NCI-H82 treated with DMSO at 0.1 percent for 48 hours (cell line): ENCODE measurements at regions not wholly inside any gene's neighbourhood (a gene's known extent, or its start where the extent isn't known, plus 50 kb on each side); places are given as distances from the start of the nearest gene placed in this dataset.

Source experiments
- DNase-seq: peaks from one replicate; lab custom pipeline; 2025; ENCODE audit not compliant: unreplicated experiment; lab: John Stamatoyannopoulos, UW

GRCh38 chr1:8267307-8267706, 50.6 kb upstream of the SLC45A1 start:
- DNase-seq: no peak

GRCh38 chr1:8266436-8267165, 51.3 kb upstream of the SLC45A1 start:
- no peak for DNase-seq

- no peak for DNase-seq
Measured at GRCh38 chr1:8263791-8264190, 54.1 kb upstream of the SLC45A1 start.

GRCh38 chr1:8261398-8261762, 56.5 kb upstream of the SLC45A1 start:
- DNase-seq: no peak

- DNase-seq: no peak
Measured at GRCh38 chr1:8259498-8260290, 58.2 kb upstream of the SLC45A1 start.

DNA sequence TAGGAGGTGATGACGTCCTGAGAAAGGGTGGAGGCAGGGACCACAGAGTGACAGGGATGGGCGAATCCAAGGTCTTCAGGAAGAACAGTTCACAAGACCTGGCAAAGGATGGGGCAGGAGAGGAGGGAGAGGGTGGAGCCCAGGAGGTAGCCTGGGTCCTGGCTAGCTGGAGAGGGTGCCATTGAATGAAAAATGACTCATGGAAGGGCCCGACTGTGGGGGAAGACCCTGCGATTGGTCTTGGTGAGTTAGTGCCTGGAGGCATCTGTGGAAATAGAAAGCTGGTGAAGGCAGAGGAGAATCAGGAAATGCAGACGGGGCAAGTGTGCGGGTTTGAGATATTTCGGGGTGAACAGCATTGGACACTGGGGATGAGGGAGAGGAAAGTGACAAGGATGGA, 60.3 kb upstream of the SLC45A1 start:
- no peak for DNase-seq

- no peak for DNase-seq
Measured at GRCh38 chr1:8256321-8256720, 61.6 kb upstream of the SLC45A1 start.

DNA sequence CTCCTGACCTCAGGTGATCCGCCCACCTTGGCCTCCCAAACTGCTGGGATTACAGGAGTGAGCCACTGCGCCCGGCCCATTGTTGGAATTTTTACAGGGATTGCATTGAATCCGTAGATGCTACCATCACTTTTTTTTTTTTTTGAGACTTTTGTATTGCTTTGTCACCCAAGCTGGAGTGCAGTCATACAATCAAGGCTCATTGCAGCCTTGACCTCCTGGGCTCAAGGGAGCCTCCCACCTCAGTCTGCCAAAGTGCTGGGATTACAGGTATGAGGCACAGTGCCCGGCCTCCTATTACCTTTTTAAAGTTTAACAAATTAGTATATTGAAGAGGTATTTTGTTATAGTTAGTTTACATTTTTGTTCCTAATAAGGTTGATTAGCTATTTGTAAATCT, 62.2 kb upstream of the SLC45A1 start:
- DNase-seq: no peak

GRCh38 chr1:8252266-8252951, 65.5 kb upstream of the SLC45A1 start:
- no peak for DNase-seq

GRCh38 chr1:8251635-8252034, 66.3 kb upstream of the SLC45A1 start:
- DNase-seq: no peak

DNA sequence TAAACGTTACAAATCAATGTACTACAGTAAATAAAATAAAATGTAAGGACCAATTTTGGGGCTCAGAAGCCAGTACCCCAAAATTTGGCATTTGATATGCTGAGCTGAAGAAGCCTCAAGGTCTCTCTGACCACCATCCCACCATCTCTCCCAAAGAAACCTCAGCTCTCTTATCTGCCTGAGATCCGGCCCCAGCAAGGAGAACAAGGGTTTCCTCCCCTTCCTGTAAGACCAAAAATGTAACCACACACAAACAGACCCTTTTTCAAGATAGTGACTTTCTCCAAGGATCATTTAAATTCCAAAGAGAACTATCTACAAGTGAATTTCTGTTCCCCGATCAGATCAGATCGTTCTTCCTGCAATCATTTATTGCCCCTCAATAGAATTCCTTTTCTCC, 68.1 kb upstream of the SLC45A1 start:
- no peak for DNase-seq

DNA sequence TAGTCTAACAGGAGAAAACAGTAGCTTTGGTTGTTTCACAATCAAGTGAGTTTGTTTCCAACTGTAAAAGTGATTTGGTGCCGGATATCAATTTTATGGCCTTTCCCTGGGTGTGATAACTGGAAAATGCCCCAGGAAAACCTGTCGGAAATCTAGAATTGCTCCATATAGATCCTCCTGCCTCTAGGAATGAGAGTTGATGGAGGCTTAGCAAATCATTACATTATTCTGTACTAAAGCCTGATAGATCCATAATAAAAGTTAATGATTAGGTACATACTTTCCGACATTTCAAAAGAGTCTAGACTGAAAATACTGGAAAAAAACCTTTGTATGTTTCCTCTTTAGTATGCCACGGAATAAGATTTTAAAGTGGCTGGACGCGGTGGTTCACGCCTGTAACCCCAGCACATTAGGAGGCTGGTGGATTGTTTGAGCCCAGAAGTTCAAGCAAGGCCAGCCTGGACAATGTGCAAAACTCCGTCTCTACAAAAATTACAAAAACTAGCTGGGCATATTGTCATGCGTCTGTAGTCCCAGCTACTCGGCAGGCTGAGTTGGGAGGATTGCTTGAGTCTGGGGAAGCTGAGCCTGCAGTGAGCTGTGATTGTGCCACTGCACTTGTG, 70.0 kb upstream of the SLC45A1 start:
- no peak for DNase-seq

GRCh38 chr1:8244304-8244703, 73.6 kb upstream of the SLC45A1 start:
- DNase-seq: no peak

GRCh38 chr1:8242498-8242897, 75.4 kb upstream of the SLC45A1 start:
- DNase-seq: no peak

GRCh38 chr1:8241417-8242014, 76.4 kb upstream of the SLC45A1 start:
- no peak for DNase-seq

- peak; percentile 22 for DNase-seq
Measured at GRCh38 chr1:8239306-8240023, 78.4 kb upstream of the SLC45A1 start.

DNA sequence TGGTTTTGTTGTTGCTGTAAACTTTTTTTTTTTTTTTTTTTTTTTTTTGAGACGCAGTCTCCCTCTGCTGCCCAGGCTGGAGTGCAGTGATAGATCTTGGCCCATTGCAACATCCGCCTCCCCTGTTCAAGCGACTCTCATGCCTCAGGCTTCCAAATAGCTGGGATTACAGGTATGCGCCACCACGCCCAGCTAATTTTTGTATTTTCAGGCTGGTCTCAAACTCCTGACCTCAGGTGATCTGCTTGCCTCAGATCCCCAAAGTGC, 78.9 kb upstream of the SLC45A1 start:
- DNase-seq: no peak

DNA sequence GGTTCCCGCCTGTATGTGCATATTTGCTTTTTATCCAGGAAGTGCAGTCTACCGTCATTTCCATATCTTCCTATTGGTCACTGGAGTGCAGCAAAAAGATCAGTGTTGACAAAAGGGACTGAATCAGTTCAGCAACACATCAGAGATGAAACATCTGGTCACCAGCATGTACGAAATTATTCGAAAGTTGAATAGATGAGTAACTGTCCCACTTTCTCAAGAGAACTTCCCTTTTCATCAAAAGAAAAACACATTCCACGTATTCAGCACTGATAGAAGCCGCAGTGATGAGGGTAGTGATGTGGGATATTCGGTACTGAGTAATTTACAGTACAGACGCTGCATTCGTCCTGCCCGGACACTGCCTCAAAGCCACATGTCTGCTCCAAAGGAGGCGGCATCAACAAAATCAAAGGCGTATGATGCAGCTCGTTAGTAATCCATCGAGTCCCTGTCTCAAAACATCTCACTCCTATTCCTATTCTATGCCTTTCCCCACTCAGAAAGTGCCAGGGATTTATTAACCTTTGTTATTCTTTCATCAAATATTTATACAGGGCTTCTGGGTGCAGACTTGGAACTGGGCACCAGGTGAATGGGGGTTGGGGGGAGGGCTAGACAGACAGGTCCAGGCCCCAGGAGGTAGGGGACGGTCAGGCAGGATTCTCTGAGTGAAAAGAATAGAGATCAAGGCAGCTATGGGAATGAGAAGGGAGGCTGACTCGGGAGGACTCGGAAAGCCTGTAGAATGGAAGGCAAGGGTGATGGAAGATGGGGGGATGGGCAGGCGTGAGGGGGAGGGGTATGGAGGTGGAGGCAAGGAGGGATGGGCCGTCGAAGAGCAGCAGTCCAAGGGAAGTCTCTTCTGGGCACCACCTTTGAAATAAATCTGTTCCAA, 79.5 kb upstream of the SLC45A1 start:
- no peak for DNase-seq

GRCh38 chr1:8232036-8232757, 85.7 kb upstream of the SLC45A1 start:
- no peak for DNase-seq
